OCI-LY3 (cell line): ENCODE measurements at regions not wholly inside any gene's neighbourhood (a gene's known extent, or its start where the extent isn't known, plus 50 kb on each side); places are given as distances from the start of the nearest gene placed in this dataset.

Source experiments
- EZH2phosphoT487 ChIP-seq: fragments of 200-600 bp; shearing (Covaris generic); IDR thresholded peaks from 2 replicates; pipeline ENCODE4 v1.6.1; 2018; ENCODE audit warnings: antibody characterized with exemption, mixed run types, low read depth
- TF ChIP-seq, protein P1 (sequence below): fragments of 200-600, 300-600 bp; sonication (generic); IDR thresholded peaks from 2 replicates; pipeline ENCODE4 v1.5.1; 2014; ENCODE audit warnings: antibody characterized with exemption, low read length, low read depth

DNA sequence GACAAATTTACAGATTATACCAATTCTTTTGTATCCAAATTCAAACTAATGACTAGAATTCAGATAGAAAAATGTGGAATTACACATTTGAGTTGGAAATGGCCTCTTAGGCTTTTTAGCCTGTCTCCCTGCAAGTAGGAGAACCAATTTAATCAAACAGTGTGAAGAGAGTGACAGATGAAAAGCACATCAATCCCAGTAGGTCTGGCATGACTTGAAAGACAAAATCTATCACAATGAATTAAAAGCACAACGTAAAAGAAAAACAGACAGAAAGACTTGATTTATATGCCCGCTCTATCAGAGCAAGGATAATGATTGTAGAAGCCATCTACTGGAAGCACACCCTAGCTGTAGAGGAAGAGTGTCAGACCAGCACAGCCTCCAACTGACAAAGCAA lies 1084.4 kb upstream of the SPRY2 start:
- TF ChIP-seq, protein P1, sequence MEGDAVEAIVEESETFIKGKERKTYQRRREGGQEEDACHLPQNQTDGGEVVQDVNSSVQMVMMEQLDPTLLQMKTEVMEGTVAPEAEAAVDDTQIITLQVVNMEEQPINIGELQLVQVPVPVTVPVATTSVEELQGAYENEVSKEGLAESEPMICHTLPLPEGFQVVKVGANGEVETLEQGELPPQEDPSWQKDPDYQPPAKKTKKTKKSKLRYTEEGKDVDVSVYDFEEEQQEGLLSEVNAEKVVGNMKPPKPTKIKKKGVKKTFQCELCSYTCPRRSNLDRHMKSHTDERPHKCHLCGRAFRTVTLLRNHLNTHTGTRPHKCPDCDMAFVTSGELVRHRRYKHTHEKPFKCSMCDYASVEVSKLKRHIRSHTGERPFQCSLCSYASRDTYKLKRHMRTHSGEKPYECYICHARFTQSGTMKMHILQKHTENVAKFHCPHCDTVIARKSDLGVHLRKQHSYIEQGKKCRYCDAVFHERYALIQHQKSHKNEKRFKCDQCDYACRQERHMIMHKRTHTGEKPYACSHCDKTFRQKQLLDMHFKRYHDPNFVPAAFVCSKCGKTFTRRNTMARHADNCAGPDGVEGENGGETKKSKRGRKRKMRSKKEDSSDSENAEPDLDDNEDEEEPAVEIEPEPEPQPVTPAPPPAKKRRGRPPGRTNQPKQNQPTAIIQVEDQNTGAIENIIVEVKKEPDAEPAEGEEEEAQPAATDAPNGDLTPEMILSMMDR, result no peak
- no peak for TF ChIP-seq EZH2phosphoT487
